Glutamatergic neuron (in vitro differentiated cells): ENCODE measurements at regions not wholly inside any gene's neighbourhood (a gene's known extent, or its start where the extent isn't known, plus 50 kb on each side); places are given as distances from the start of the nearest gene placed in this dataset.
A peak's percentile ranks its signal among the peaks of the same experiment; 100 is the strongest.

Experiments
- DNase-seq: peaks from one replicate; pipeline ENCODE4 v3.0.0; 2022
- H3K27ac Mint-ChIP-seq: one replicate; pipeline ENCODE4 v1.8.0; 2020; ENCODE audit warnings: mild to moderate bottlenecking, mixed read lengths, inconsistent platforms; ENCODE audit not compliant: unreplicated experiment
- H3K27me3 Mint-ChIP-seq: one replicate; pipeline ENCODE4 v1.8.0; 2020; ENCODE audit warnings: mild to moderate bottlenecking, moderate library complexity, mixed read lengths, inconsistent platforms; ENCODE audit not compliant: unreplicated experiment
- H3K36me3 Mint-ChIP-seq: one replicate; pipeline ENCODE4 v1.8.0; 2020; ENCODE audit warnings: mild to moderate bottlenecking, mixed read lengths, inconsistent platforms; ENCODE audit not compliant: unreplicated experiment
- H3K4me1 Mint-ChIP-seq: one replicate; pipeline ENCODE4 v1.8.0; 2020; ENCODE audit warnings: mild to moderate bottlenecking, low read depth, mixed read lengths, inconsistent platforms; ENCODE audit not compliant: unreplicated experiment
- H3K4me3 Mint-ChIP-seq: one replicate; pipeline ENCODE4 v1.8.0; 2020; ENCODE audit warnings: mild to moderate bottlenecking, mixed read lengths, inconsistent platforms; ENCODE audit not compliant: unreplicated experiment
- H3K9me3 Mint-ChIP-seq: one replicate; pipeline ENCODE4 v1.8.0; 2020; ENCODE audit warnings: mild to moderate bottlenecking, moderate library complexity, mixed read lengths, inconsistent platforms; ENCODE audit not compliant: unreplicated experiment
- TF ChIP-seq, protein P1 (sequence below): fragments of 200-600 bp; sonication (generic); IDR thresholded peaks from one replicate; pipeline ENCODE4 v1.5.0; 2021; ENCODE audit not compliant: partially characterized antibody, unreplicated experiment

DNA sequence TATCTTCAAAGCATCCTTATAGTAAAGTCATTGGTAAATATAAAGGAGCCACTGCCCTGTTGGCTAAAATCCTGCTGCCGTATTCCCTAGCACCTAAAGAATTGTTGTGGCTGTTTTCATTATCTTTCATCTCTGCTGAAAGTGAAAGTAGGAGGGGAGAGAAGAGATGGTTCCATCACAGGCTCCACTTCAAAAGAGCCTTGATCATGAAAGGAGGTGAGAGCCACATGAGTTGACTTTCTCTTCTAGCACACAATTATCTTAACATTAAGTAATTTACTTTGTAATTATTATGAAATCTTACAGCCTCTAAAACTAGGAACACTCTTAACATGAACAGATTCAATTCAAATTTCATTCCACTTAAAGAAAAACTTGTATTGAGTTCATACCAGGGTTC is 1050.9 kb upstream of the LRRTM1 start:
- H3K27ac Mint-ChIP-seq: no peak overlapping the region
- H3K4me1 Mint-ChIP-seq: no peaks in the 10 kb centered on the region
- H3K27me3 Mint-ChIP-seq: no peaks in the 10 kb centered on the region
- TF ChIP-seq, protein P1, sequence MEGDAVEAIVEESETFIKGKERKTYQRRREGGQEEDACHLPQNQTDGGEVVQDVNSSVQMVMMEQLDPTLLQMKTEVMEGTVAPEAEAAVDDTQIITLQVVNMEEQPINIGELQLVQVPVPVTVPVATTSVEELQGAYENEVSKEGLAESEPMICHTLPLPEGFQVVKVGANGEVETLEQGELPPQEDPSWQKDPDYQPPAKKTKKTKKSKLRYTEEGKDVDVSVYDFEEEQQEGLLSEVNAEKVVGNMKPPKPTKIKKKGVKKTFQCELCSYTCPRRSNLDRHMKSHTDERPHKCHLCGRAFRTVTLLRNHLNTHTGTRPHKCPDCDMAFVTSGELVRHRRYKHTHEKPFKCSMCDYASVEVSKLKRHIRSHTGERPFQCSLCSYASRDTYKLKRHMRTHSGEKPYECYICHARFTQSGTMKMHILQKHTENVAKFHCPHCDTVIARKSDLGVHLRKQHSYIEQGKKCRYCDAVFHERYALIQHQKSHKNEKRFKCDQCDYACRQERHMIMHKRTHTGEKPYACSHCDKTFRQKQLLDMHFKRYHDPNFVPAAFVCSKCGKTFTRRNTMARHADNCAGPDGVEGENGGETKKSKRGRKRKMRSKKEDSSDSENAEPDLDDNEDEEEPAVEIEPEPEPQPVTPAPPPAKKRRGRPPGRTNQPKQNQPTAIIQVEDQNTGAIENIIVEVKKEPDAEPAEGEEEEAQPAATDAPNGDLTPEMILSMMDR: no peak
- H3K36me3 Mint-ChIP-seq: no peaks in the 10 kb centered on the region
- H3K4me3 Mint-ChIP-seq: no peak overlapping the region
- no peak for DNase-seq
- no peaks in the 10 kb centered on the region for H3K9me3 Mint-ChIP-seq

- no peak overlapping the region for H3K27ac Mint-ChIP-seq
- no peaks in the 10 kb centered on the region for H3K27me3 Mint-ChIP-seq
- DNase-seq: no peak
- H3K36me3 Mint-ChIP-seq: no peaks in the 10 kb centered on the region
- H3K4me3 Mint-ChIP-seq: no peak overlapping the region
- no peaks in the 10 kb centered on the region for H3K4me1 Mint-ChIP-seq
- TF ChIP-seq, protein P1: no peak
- H3K9me3 Mint-ChIP-seq: no peaks in the 10 kb centered on the region
Observed at GRCh38 chr2:81334046-81334445, 1029.5 kb upstream of the LRRTM1 start.

DNA sequence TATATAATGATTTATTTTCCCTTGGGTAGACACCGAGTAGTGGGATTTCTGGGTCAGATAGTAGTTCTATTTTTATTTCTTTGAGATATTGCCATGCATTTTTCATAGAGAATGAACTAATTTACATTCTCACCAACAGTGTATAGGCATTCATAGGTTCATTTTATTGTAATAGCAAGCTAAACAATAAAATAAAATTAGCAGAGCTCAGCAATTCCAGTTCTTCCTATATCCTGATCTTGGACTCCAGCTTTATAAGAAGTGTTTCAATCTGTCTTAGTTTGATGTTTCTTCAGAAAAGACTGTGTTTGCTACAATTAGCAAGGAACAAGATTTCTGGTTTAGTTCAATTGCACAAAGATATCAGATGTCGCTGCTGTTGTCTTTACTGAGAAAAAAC is 1024.4 kb upstream of the LRRTM1 start:
- H3K4me1 Mint-ChIP-seq: peaks cover 11% of the 10 kb centered on the region
- peaks cover 2% of the 10 kb centered on the region for H3K27me3 Mint-ChIP-seq
- no peak overlapping the region for H3K27ac Mint-ChIP-seq
- H3K9me3 Mint-ChIP-seq: peaks cover 4% of the 10 kb centered on the region
- H3K4me3 Mint-ChIP-seq: no peak overlapping the region
- no peak for DNase-seq
- TF ChIP-seq, protein P1: no peak
- peaks cover 4% of the 10 kb centered on the region for H3K36me3 Mint-ChIP-seq

- peak overlapping the region; percentile 5 for H3K4me3 Mint-ChIP-seq
- no peak for DNase-seq
- peaks cover 2% of the 10 kb centered on the region for H3K27me3 Mint-ChIP-seq
- peaks cover 5% of the 10 kb centered on the region for H3K9me3 Mint-ChIP-seq
- TF ChIP-seq, protein P1: no peak
- peaks cover 4% of the 10 kb centered on the region for H3K36me3 Mint-ChIP-seq
- peaks cover 11% of the 10 kb centered on the region for H3K4me1 Mint-ChIP-seq
- H3K27ac Mint-ChIP-seq: peak overlapping the region; percentile 83
Observed at GRCh38 chr2:81327911-81328310, 1023.4 kb upstream of the LRRTM1 start.

GRCh38 chr2:81324046-81324445 is 1019.5 kb upstream of the LRRTM1 start:
- H3K27ac Mint-ChIP-seq: no peak overlapping the region
- no peak overlapping the region for H3K4me3 Mint-ChIP-seq
- H3K27me3 Mint-ChIP-seq: peaks cover 5% of the 10 kb centered on the region
- no peak for DNase-seq
- H3K36me3 Mint-ChIP-seq: peaks cover 4% of the 10 kb centered on the region
- TF ChIP-seq, protein P1: peak; percentile 53
- H3K9me3 Mint-ChIP-seq: peaks cover 5% of the 10 kb centered on the region
- peaks cover 11% of the 10 kb centered on the region for H3K4me1 Mint-ChIP-seq
